ENCODE measurements at regions not wholly inside any gene's neighbourhood (a gene's known extent, or its start where the extent isn't known, plus 50 kb on each side); places are given as distances from the start of the nearest gene placed in this dataset.

GRCh38 chr13:60334310-60334709, 62.7 kb upstream of the TDRD3 start:
- no peaks in the 10 kb centered on the region; a peak in 1 of 4 replicates for H3K9me3 ChIP-seq (ENCODE audit: insufficient read depth in 2 of 2, low read depth in 1 of 2, low read length in 1 of 2)
- no peak overlapping the region for H4K5ac ChIP-seq (ENCODE audit: insufficient read length, low read depth, low read length)
- no peaks in the 10 kb centered on the region for H3K79me1 ChIP-seq (ENCODE audit: low read depth, low read length)
- DNase-seq (ENCODE audit: low read depth in 1 of 2, low spot score in 2 of 2) = no peak
- H4K91ac ChIP-seq (replicated peaks; ENCODE audit: insufficient read length, low read length) = no peak overlapping the region
- FAIRE-seq = no peak
- ChIA-PET POLR2A (ENCODE audit: partially characterized antibody) (no interaction called here), CTCF (ENCODE audit: partially characterized antibody) (interaction anchor here (0.5 to 1.2 kb wide), 7 partner anchors 8 to 555 kb away, joined by 3 to 5 read pairs (median 3); no protein-coding TSS in a partner anchor)
- no peak overlapping the region for H3K4me3 ChIP-seq (ENCODE audit: extremely low read depth in 1 of 4, insufficient read depth in 2 of 4, low read depth in 3 of 4, low read length in 4 of 4)
- no peak overlapping the region for H2BK20ac ChIP-seq (ENCODE audit: low read length)
- no peaks in the 10 kb centered on the region for H3K36me3 ChIP-seq (ENCODE audit: control insufficient read depth in 2 of 4, insufficient read depth in 4 of 4, low read length in 3 of 4)
- H3K27ac ChIP-seq (ENCODE audit: low read depth, low read length) = no peak overlapping the region
- no peaks in the 10 kb centered on the region for H3K23me2 ChIP-seq (ENCODE audit: low read depth, low read length)
- no peaks in the 10 kb centered on the region for H3K79me2 ChIP-seq (ENCODE audit: control insufficient read depth in 1 of 2, insufficient read depth in 2 of 2, low read length in 2 of 2)
- no peak overlapping the region for H2BK120ac ChIP-seq (replicated peaks; ENCODE audit: low read depth, low read length)
- H3K27me3 ChIP-seq (replicated peaks in 1 of 4; ENCODE audit: control insufficient read depth in 3 of 4, extremely low read depth in 1 of 4, insufficient read depth in 3 of 4, low read length in 3 of 4) = no peaks in the 10 kb centered on the region
- H2BK12ac ChIP-seq (ENCODE audit: low read depth, low read length) = no peak overlapping the region
- H3K14ac ChIP-seq (ENCODE audit: insufficient read length) = no peak overlapping the region
- no peak overlapping the region for H4K8ac ChIP-seq (ENCODE audit: extremely low read depth, insufficient read depth, low read length)
- H2AK5ac ChIP-seq (ENCODE audit: low read depth, low read length) = no peak overlapping the region
- H3K4me1 ChIP-seq (replicated peaks in 1 of 4; ENCODE audit: control insufficient read depth in 3 of 4, insufficient read depth in 4 of 4, low read length in 3 of 4) = peaks cover 0 to 6% (median 0%) of the 10 kb centered on the region in 4 experiments; a peak in 1 of 7 replicates
- H2AFZ ChIP-seq (ENCODE audit: low read length) = no peak overlapping the region
- no peak overlapping the region for H3K56ac ChIP-seq (replicated peaks; ENCODE audit: insufficient read length, low read depth, low read length)
- H2BK5ac ChIP-seq (ENCODE audit: low read depth, low read length) = no peak overlapping the region
- 87% methylated on average over 1 of the region's 1 CpG; no CpG with 5 or more reads in 1 of the 2 experiments for WGBS, 2 experiments (ENCODE audit: extremely low coverage in 1 of 2, insufficient coverage in 1 of 2, insufficient read length in 1 of 2, insufficient replicate concordance in 2 of 2, low coverage in 1 of 2, low lambda C conversion rate in 2 of 2, missing lambda C conversion rate in 1 of 2)
- no peak overlapping the region for H3K4ac ChIP-seq (replicated peaks; ENCODE audit: insufficient read length, low read depth, low read length)
- no peak for TF ChIP-seq SIN3A (conservative IDR thresholded peaks at IDR 0.05 in 1 of 2, IDR thresholded peaks at IDR 0.05 in 1 of 2; ENCODE audit: low read depth in 1 of 2, low read length in 2 of 2)
- no peak for TF ChIP-seq MAFK (IDR thresholded peaks at IDR 0.05; ENCODE audit: low read depth, low read length)
- no peak for TF ChIP-seq SAP30 (IDR thresholded peaks at IDR 0.05; ENCODE audit: insufficient read depth, insufficient replicate concordance, low read length)
- TF ChIP-seq EGR1 (IDR thresholded peaks at IDR 0.05; ENCODE audit: borderline replicate concordance, low read depth, low read length) = no peak
- no peak for TF ChIP-seq NANOG (IDR thresholded peaks at IDR 0.05; ENCODE audit: insufficient read depth, low read depth, low read length, poor library complexity, severe bottlenecking)
- TF ChIP-seq RBBP5 (IDR thresholded peaks at IDR 0.05; ENCODE audit: borderline replicate concordance, low read depth, low read length) = no peak
- no peak overlapping the region for H2BK15ac ChIP-seq (ENCODE audit: low read length)
- no peak overlapping the region for H3K4me2 ChIP-seq (ENCODE audit: insufficient read depth in 1 of 2, low read depth in 2 of 2, low read length in 2 of 2)
- H3K18ac ChIP-seq (ENCODE audit: extremely low read depth, low read length) = no peak overlapping the region
- no peak overlapping the region for H3K9ac ChIP-seq (replicated peaks in 1 of 4; ENCODE audit: extremely low read depth in 1 of 4, low read depth in 3 of 4, low read length in 3 of 4)
- no peaks in the 10 kb centered on the region for H4K20me1 ChIP-seq (replicated peaks in 1 of 2; ENCODE audit: control insufficient read depth in 1 of 2, insufficient read depth in 2 of 2, low read length in 2 of 2)
- H3K23ac ChIP-seq (ENCODE audit: insufficient read length) = no peak overlapping the region
